GM18873 (cell line): ENCODE measurements at regions not wholly inside any gene's neighbourhood (a gene's known extent, or its start where the extent isn't known, plus 50 kb on each side); places are given as distances from the start of the nearest gene placed in this dataset.

Experiments
- ATAC-seq: cut with Tn5 transposase; IDR thresholded peaks from one replicate; pipeline ENCODE4 v1.9.1; 2021; ENCODE audit warnings: mild to moderate bottlenecking, moderate library complexity, moderate number of reproducible peaks; ENCODE audit not compliant: unreplicated experiment, low FRiP score

GRCh38 chr4:64508089-64508488, 98.8 kb upstream of the TECRL start:
- ATAC-seq = no peak

DNA sequence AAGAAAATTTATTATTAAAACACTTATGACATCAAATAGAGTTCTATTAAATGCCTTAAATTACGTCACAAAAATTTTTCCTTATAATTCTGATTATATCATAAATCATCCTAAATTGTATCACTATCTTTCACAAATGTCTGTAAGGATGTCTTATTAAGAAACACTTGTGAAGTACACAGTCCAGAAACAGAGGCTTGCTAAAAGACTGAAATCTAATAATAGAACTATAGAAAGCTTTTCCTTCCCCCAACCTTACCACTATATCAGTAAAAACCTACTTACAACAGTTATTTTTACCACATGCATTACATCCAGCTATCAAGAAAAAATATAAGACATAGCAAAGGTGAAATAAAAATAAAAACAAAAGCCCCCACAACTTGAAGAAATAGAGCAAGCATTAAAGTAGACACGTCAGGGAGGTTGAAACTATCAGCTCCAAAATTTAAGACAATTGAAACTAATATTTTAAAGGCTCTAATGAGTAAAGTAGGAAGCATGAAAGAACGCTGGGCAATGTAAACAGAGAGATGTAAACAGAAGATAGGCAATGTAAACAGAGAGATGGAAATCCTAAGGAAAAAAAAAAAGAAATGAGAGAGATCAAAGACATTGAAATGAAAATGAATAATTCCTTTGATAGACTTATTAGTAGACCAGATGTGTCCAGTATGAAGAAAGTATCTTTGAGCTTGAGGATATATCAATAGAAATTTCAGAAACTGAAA, 94.9 kb upstream of the TECRL start:
- no peak for ATAC-seq

DNA sequence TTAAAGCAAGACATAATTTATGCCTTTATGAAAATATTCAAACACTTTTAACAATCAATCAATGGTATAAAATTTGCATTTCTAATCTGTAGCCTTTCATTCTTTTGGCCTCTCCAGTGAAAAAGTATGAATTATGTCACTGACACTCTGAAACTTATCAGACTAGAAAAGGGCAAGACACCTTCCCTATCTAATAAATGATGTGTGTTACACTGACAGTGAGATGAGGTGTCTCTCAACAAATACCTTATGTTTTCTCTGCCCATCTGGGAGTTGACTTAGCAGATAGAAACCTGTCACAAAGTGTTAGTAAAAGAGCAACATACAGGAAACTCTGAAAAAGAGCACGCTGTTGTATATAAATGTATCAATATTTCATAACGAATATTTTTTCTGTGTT, 94.2 kb upstream of the TECRL start:
- no peak for ATAC-seq

- no peak for ATAC-seq
Observed at GRCh38 chr4:64497491-64497890, 88.2 kb upstream of the TECRL start.

DNA sequence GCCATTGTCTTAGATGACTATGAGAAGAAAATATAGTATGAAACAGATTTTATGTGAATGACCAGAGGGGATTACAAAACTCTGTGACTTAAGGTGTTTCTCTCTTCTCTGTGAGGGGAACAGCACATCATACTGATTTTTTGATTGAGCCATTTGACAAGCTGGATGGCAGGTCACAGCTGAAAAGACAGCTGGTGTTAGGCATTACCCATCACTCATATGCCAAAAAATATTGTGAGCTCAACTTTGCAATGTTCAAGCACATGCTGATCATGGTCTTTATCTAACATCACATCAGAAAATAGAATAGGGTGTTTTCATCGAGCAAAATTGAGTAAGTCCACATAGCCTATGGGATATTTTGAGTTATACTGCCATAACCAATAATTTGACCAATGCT, 86.7 kb upstream of the TECRL start:
- no peak for ATAC-seq

GRCh38 chr4:64489628-64490027, 80.4 kb upstream of the TECRL start:
- no peak for ATAC-seq

DNA sequence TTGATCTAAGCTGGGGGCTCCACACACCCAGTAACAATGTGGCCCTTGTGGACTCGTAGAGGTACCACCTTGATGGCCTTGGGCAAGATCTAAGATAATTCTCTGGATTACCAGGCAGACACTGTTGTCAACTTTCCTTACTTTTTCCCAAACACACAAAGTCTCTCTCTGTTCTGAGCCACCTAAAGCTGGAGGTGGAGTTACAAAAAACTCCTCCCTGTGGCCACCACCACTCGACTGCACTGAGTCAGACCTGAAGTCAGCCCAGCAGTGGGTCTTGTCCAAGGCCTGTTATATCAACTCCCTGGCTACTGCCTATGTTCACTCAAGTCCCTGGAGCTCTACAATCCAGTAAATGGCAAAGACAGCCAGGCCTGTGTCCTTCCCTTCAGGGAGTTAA, 70.1 kb upstream of the TECRL start:
- no peak for ATAC-seq

DNA sequence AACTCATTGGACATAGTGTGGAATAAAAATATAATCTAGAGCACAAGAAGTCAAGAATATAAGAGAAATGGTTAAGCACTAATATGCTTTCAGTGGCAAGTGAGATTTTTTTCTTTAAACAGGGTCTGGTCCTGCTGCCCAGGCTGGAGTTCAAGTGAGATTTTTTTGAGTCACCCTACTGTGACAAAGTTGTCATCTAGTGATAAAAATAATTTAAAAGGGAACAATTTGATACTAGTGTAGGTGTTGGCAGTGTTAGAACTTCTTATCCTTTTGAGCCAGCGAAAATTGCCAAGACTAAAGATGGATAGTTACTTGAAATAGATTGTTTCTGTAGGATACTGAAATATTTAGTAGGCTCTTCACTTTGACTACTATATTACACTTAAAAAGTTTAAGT, 67.9 kb upstream of the TECRL start:
- no peak for ATAC-seq

DNA sequence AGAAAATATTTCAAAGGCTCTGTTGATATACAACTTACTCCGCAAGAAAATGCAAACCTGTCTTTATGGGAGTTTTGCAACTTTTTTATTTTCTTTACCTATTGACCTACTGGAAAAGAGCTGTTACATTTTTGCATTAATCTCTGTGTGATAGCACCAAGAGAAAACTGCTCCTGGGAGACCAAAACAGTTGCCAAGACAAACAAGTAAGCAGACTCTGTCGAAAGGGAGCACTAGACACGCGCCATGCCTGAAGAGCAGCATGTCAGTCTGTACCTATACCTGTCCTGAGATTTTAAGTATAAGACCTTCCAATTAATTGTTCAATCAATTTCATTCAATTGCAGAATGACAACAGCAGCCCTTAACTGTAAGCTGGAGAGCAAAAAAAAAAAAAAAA, 56.0 kb upstream of the TECRL start:
- ATAC-seq = no peak

GRCh38 chr4:64464581-64464980, 55.3 kb upstream of the TECRL start:
- ATAC-seq = no peak
